ENCODE measurements at regions not wholly inside any gene's neighbourhood (a gene's known extent, or its start where the extent isn't known, plus 50 kb on each side); places are given as distances from the start of the nearest gene placed in this dataset.

DNA sequence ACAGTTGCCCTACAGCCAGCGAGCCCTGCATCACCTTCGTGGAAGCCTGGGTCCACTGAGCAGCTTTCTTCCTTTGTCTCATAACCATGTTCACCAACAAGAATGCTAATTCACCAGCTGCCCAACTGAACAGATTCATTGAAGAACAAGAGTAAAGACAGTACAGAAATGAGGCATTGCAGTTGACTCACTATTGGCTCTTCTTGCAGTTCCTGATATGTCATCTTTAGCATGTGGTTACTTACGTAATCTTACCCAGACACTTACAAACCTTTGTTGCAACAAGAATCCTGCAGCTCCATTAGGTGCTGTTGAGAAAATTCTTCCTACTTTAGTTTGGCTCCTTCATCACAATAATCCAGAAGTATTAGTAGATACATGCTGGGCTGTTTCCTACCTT lies 174.0 kb upstream of the TPK1 start:
- Histone ChIP-seq H3K27ac (no peak overlapping the region), H3K4me3 (replicated peaks in 1 of 3) (no peak overlapping the region), H3K9me3 (no peaks in the 10 kb centered on the region), H3K27me3 (no peaks in the 10 kb centered on the region), H3K4me1 (no peaks in the 10 kb centered on the region), H3K36me3 (no peaks in the 10 kb centered on the region)
- 82 to 94% methylated on average over 3 of the region's 3 CpGs for WGBS, 2 donors
- intact Hi-C loops (cut with DNase I), result no loop called here
- no peak for DNase-seq
- TF ChIP-seq, protein P1, sequence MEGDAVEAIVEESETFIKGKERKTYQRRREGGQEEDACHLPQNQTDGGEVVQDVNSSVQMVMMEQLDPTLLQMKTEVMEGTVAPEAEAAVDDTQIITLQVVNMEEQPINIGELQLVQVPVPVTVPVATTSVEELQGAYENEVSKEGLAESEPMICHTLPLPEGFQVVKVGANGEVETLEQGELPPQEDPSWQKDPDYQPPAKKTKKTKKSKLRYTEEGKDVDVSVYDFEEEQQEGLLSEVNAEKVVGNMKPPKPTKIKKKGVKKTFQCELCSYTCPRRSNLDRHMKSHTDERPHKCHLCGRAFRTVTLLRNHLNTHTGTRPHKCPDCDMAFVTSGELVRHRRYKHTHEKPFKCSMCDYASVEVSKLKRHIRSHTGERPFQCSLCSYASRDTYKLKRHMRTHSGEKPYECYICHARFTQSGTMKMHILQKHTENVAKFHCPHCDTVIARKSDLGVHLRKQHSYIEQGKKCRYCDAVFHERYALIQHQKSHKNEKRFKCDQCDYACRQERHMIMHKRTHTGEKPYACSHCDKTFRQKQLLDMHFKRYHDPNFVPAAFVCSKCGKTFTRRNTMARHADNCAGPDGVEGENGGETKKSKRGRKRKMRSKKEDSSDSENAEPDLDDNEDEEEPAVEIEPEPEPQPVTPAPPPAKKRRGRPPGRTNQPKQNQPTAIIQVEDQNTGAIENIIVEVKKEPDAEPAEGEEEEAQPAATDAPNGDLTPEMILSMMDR (IDR thresholded peaks at IDR 0.05), result no peak
- TF ChIP-seq POLR2A (IDR thresholded peaks at IDR 0.05), result no peak

DNA sequence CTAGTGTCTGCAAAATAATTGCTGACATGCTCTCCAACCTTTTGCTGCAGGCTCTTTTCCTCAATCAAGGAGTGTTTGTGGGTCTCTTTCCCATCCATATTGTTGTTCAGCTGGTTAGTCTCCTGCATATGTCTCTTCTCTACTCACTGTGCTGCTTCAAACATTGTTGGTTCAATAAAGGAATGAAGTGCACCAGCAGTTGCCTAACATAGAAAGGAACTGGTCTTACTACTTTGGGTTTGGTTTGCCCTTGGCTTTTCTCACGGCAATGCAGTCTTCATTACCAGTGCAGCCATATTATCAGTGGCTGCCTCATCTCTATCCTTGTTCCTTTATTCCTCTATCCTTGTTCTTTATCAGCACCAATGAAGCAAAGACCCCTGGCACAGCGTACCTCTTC lies 169.7 kb upstream of the TPK1 start:
- Histone ChIP-seq H3K27me3 (no peaks in the 10 kb centered on the region), H3K36me3 (no peaks in the 10 kb centered on the region), H3K9me3 (no peaks in the 10 kb centered on the region), H3K4me3 (replicated peaks in 1 of 3) (no peak overlapping the region), H3K4me1 (no peaks in the 10 kb centered on the region), H3K27ac (no peak overlapping the region)
- TF ChIP-seq, protein P1 (IDR thresholded peaks at IDR 0.05), result no peak
- no peak for TF ChIP-seq POLR2A (IDR thresholded peaks at IDR 0.05)
- intact Hi-C loops (cut with DNase I), result no loop called here
- no peak for DNase-seq
- WGBS, 2 donors, result 77 to 83% methylated on average over 2 of the region's 2 CpGs

DNA sequence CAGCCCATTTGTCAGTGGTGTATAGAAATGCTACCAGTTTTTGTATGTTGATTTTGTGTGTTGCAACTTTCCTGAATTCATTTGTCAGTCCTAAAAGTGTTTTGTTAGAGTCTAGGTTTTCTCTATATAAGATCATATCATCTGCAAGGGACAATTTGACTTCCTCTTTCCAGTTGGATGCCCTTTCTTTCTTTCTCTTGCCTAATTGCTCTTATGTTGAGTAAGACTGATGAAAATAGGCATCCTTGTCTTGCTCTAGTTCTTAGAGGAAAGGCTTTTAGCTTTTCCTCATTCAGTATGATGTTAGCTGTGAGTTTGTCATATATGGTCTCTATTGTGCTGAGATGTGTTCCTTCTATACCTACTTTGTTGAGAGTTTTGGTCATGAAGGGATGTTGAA lies 161.7 kb upstream of the TPK1 start:
- no peaks in the 10 kb centered on the region for H3K27me3 ChIP-seq
- no peaks in the 10 kb centered on the region for H3K36me3 ChIP-seq
- H3K4me3 ChIP-seq (replicated peaks in 1 of 3), result no peak overlapping the region
- no peak for DNase-seq
- no peaks in the 10 kb centered on the region for H3K9me3 ChIP-seq
- intact Hi-C loops (cut with DNase I), result no loop called here
- no peak overlapping the region for H3K27ac ChIP-seq
- TF ChIP-seq, protein P1 (IDR thresholded peaks at IDR 0.05), result no peak
- no peak for TF ChIP-seq POLR2A (IDR thresholded peaks at IDR 0.05)
- H3K4me1 ChIP-seq, result no peaks in the 10 kb centered on the region

DNA sequence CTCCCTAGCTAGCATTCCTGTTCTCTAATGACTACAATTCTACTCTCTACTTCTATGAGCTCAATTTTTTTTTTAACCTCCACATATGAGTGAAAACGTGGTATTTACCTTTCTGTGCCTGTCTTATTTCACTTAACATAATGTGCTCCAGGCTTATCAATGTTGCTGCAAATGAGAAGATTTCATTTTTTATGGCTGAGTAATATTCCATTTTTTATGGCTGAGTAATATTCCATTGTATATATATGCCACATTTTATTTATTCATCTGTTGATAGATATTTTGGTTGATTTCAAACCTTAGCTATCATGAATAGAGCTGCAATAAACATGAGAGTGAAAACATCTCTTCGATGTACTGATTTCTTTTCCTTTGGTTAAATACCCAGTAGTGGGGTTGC lies 159.6 kb upstream of the TPK1 start:
- TF ChIP-seq, protein P1 (IDR thresholded peaks at IDR 0.05), result no peak
- no peak for TF ChIP-seq POLR2A (IDR thresholded peaks at IDR 0.05)

DNA sequence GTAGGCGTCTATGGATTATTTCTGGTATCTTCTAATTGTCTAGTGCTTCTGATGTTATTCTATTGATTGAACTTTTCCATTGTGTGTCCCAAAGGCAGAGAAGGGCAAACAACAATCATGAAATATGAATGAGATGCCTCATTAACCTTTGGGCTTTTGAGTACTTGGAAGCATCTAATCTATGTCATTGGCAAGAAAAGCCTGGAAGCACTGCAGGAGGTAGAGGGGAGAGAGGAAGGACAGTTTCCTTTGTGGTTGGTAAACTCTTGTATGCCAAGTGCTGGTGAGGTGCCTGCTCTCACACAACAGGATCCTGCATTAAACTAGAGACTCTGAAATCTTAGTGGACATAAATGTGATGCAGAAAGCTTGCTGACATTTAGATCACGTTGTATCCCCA lies 155.2 kb upstream of the TPK1 start:
- intact Hi-C loops (cut with DNase I), result no loop called here
- no peaks in the 10 kb centered on the region for H3K27me3 ChIP-seq
- H3K4me1 ChIP-seq, result no peaks in the 10 kb centered on the region
- WGBS, 2 donors, result 38 to 83% methylated on average over 2 of the region's 2 CpGs
- H3K27ac ChIP-seq, result no peak overlapping the region
- H3K4me3 ChIP-seq (replicated peaks in 1 of 3), result no peak overlapping the region
- H3K9me3 ChIP-seq, result no peaks in the 10 kb centered on the region
- DNase-seq, result no peak
- TF ChIP-seq POLR2A (IDR thresholded peaks at IDR 0.05), result no peak
- TF ChIP-seq, protein P1 (IDR thresholded peaks at IDR 0.05), result no peak
- H3K36me3 ChIP-seq, result no peaks in the 10 kb centered on the region

More for the DNA sequence above, 159.6 kb upstream of the TPK1 start:
- intact Hi-C loops (cut with DNase I), result no loop called here
- Histone ChIP-seq H3K4me3 (replicated peaks in 1 of 3) (no peak overlapping the region), H3K36me3 (no peaks in the 10 kb centered on the region), H3K4me1 (no peaks in the 10 kb centered on the region), H3K27ac (no peak overlapping the region), H3K27me3 (no peaks in the 10 kb centered on the region), H3K9me3 (no peaks in the 10 kb centered on the region)
- no peak for DNase-seq
- 78 to 79% methylated on average over 2 of the region's 2 CpGs for WGBS, 2 donors

Measured in thyroid gland (tissue), 4 donors.